ENCODE measurements at regions not wholly inside any gene's neighbourhood (a gene's known extent, or its start where the extent isn't known, plus 50 kb on each side); places are given as distances from the start of the nearest gene placed in this dataset.
A peak's percentile ranks its signal among the peaks of the same experiment; 100 is the strongest.

- Histone ChIP-seq H3K4me2 (ENCODE audit: low read depth, low read length) (no peak overlapping the region), H3K4me1 (ENCODE audit: insufficient read depth, low read length) (no peaks in the 10 kb centered on the region), H3K79me2 (ENCODE audit: insufficient read depth, low read length) (no peaks in the 10 kb centered on the region), H3K27ac (ENCODE audit: extremely low read length, insufficient read depth, low read length) (no peak overlapping the region), H3K4me3 (replicated peaks in 1 of 3; ENCODE audit: insufficient read depth in 1 of 3, low read depth in 2 of 3, low read length in 3 of 3) (no peak overlapping the region), H4K20me1 (ENCODE audit: insufficient read depth, low read length) (no peaks in the 10 kb centered on the region), H2AFZ (ENCODE audit: low read length) (no peak overlapping the region), H3K36me3 (replicated peaks in 1 of 2; ENCODE audit: control insufficient read depth in 1 of 2, insufficient read depth in 2 of 2, low read length in 2 of 2) (no peaks in the 10 kb centered on the region), H3K9me3 (ENCODE audit: low read length) (no peaks in the 10 kb centered on the region), H3K9ac (ENCODE audit: insufficient read depth, low read depth, low read length) (no peak overlapping the region), H3K27me3 (ENCODE audit: control insufficient read depth in 1 of 2, insufficient read depth in 2 of 2, low read length in 2 of 2) (no peaks in the 10 kb centered on the region)
- ChIA-PET POLR2A (no interaction called here), CTCF (ENCODE audit: low intra/inter-chr PET ratio, low total read pairs) (interaction anchor here (2.6 kb wide), 1 partner anchor 246 kb away, joined by 30 read pairs; no protein-coding TSS in a partner anchor)
- WGBS (ENCODE audit: low lambda C conversion rate) = 0% methylated on average over 3 of the region's 3 CpGs
- in situ Hi-C loops (cut with HindIII; ENCODE audit: extremely low pct_ligation_motif_present, low pct_unique_long_range_greater_than_20kb) = loop anchor here (5.0 kb wide), 1 partner anchor 248 kb away; no protein-coding TSS in a partner anchor
- intact Hi-C loops (cut with micrococcal nuclease; ENCODE audit: unreplicated experiment) = loop anchor here (1.0 kb wide), 1 partner anchor 246 kb away; no protein-coding TSS in a partner anchor
- BruUV-seq (replicated peaks) = no TSS peak
- FAIRE-seq = peak; percentile 83
- TF ChIP-seq CERS6 (CRISPR knock-in tag; IDR thresholded peaks at IDR 0.05) (no peak), STAG1 (CRISPR knock-in tag; IDR thresholded peaks at IDR 0.05) (peak; percentile 64), SMC3 (IDR thresholded peaks at IDR 0.05; ENCODE audit: low read length) (peak; percentile 82; the same call in 1 of the 2 replicates)
- TF ChIP-seq, protein P1, sequence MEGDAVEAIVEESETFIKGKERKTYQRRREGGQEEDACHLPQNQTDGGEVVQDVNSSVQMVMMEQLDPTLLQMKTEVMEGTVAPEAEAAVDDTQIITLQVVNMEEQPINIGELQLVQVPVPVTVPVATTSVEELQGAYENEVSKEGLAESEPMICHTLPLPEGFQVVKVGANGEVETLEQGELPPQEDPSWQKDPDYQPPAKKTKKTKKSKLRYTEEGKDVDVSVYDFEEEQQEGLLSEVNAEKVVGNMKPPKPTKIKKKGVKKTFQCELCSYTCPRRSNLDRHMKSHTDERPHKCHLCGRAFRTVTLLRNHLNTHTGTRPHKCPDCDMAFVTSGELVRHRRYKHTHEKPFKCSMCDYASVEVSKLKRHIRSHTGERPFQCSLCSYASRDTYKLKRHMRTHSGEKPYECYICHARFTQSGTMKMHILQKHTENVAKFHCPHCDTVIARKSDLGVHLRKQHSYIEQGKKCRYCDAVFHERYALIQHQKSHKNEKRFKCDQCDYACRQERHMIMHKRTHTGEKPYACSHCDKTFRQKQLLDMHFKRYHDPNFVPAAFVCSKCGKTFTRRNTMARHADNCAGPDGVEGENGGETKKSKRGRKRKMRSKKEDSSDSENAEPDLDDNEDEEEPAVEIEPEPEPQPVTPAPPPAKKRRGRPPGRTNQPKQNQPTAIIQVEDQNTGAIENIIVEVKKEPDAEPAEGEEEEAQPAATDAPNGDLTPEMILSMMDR (CRISPR knock-in tag; IDR thresholded peaks at IDR 0.05) = peak; percentile 80
- TF ChIP-seq, protein P2, sequence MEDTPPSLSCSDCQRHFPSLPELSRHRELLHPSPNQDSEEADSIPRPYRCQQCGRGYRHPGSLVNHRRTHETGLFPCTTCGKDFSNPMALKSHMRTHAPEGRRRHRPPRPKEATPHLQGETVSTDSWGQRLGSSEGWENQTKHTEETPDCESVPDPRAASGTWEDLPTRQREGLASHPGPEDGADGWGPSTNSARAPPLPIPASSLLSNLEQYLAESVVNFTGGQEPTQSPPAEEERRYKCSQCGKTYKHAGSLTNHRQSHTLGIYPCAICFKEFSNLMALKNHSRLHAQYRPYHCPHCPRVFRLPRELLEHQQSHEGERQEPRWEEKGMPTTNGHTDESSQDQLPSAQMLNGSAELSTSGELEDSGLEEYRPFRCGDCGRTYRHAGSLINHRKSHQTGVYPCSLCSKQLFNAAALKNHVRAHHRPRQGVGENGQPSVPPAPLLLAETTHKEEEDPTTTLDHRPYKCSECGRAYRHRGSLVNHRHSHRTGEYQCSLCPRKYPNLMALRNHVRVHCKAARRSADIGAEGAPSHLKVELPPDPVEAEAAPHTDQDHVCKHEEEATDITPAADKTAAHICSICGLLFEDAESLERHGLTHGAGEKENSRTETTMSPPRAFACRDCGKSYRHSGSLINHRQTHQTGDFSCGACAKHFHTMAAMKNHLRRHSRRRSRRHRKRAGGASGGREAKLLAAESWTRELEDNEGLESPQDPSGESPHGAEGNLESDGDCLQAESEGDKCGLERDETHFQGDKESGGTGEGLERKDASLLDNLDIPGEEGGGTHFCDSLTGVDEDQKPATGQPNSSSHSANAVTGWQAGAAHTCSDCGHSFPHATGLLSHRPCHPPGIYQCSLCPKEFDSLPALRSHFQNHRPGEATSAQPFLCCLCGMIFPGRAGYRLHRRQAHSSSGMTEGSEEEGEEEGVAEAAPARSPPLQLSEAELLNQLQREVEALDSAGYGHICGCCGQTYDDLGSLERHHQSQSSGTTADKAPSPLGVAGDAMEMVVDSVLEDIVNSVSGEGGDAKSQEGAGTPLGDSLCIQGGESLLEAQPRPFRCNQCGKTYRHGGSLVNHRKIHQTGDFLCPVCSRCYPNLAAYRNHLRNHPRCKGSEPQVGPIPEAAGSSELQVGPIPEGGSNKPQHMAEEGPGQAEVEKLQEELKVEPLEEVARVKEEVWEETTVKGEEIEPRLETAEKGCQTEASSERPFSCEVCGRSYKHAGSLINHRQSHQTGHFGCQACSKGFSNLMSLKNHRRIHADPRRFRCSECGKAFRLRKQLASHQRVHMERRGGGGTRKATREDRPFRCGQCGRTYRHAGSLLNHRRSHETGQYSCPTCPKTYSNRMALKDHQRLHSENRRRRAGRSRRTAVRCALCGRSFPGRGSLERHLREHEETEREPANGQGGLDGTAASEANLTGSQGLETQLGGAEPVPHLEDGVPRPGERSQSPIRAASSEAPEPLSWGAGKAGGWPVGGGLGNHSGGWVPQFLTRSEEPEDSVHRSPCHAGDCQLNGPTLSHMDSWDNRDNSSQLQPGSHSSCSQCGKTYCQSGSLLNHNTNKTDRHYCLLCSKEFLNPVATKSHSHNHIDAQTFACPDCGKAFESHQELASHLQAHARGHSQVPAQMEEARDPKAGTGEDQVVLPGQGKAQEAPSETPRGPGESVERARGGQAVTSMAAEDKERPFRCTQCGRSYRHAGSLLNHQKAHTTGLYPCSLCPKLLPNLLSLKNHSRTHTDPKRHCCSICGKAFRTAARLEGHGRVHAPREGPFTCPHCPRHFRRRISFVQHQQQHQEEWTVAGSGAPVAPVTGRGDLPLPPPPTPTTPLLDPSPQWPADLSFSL (CRISPR knock-in tag; IDR thresholded peaks at IDR 0.05) = no peak
- peak; percentile 100 for ATAC-seq
- DNase-seq (ENCODE audit: low spot score) = peak; percentile 63
Observed at GRCh38 chr21:17925000-17925610, 105.9 kb upstream of the C21orf91 start.

Measured in HepG2 (cell line).